HepG2 (cell line): ENCODE measurements at regions not wholly inside any gene's neighbourhood (a gene's known extent, or its start where the extent isn't known, plus 50 kb on each side); places are given as distances from the start of the nearest gene placed in this dataset.

Experiments
- ATAC-seq: fragments of 200-7000 bp; cut with Tn5 transposase; 3 replicates; pipeline ENCODE4 v1.9.1; 2020; ENCODE audit warnings: mild to moderate bottlenecking, moderate library complexity
- BruUV-seq: library from RNA; stranded (reverse); fragments of 400-500 nt; replicated peaks from 2 replicates; lab custom pipeline; 2021; lab: Mats Ljungman, UMichigan
- CTCF ChIA-PET: fragments of 300-600 bp; formaldehyde crosslinking; extraction: SDS; loops from one replicate; lab custom pipeline; 2021; ENCODE audit warnings: low total read pairs, inconsistent platforms, low intra/inter-chr PET ratio; lab: Yijun Ruan, JAX
- POLR2A ChIA-PET: fragments of 350-600 bp; sonication (Branson Sonifier 250); formaldehyde crosslinking; loops from one replicate; lab custom pipeline; 2020; ENCODE audit warnings: antibody characterized with exemption, inconsistent platforms; lab: Yijun Ruan, JAX
- DNase-seq: peaks from one replicate; pipeline ENCODE4 v3.0.0-alpha.2; 2015; ENCODE audit warnings: low spot score
- FAIRE-seq: peaks from 3 replicates; lab custom pipeline; 2011; peaks lifted over from hg19 to GRCh38; lab: Jason Lieb, UNC
- H2AFZ ChIP-seq: one replicate; pipeline ENCODE4 v1.6.1; 2011; ENCODE audit warnings: low read length, inconsistent platforms
- H3K27ac ChIP-seq: fragments of 300-600 bp; 3 replicates; pipeline ENCODE4 v1.8.0; 2011; ENCODE audit warnings: mixed run types, mild to moderate bottlenecking, mixed read lengths, low read length, inconsistent platforms; ENCODE audit not compliant: insufficient read depth; ENCODE audit errors: extremely low read length
- H3K27me3 ChIP-seq, 2 experiments: fragments of 200-600 bp in 1 of 2; 2 replicates in 1 of 2; 3 replicates in 1 of 2; pipeline versions ENCODE4 v1.6.0 to v1.8.0; 2011; ENCODE audit warnings: low read length in 2 of 2, mild to moderate bottlenecking in 2 of 2, moderate library complexity in 2 of 2, inconsistent platforms in 1 of 2; ENCODE audit not compliant: insufficient read depth in 2 of 2, control insufficient read depth in 1 of 2
- H3K36me3 ChIP-seq, 2 experiments: fragments of 200-600 bp in 1 of 2; replicated peaks in 1 of 2; 2 replicates in 1 of 2; 3 replicates in 1 of 2; pipeline versions ENCODE4 v1.5.1 to v1.8.0; 2011; ENCODE audit warnings: low read length in 2 of 2, inconsistent platforms in 1 of 2; ENCODE audit not compliant: insufficient read depth in 2 of 2, control insufficient read depth in 1 of 2
- H3K4me1 ChIP-seq: 2 replicates; pipeline ENCODE4 v1.5.1; 2012; ENCODE audit warnings: low read length, inconsistent platforms; ENCODE audit not compliant: insufficient read depth
- H3K4me2 ChIP-seq: 2 replicates; pipeline ENCODE4 v1.6.0; 2011; ENCODE audit warnings: low read depth, low read length, inconsistent platforms
- H3K4me3 ChIP-seq, 3 experiments: fragments of 200-600 bp in 1 of 3; sonication (generic), shearing (Covaris generic) in 1 of 3; replicated peaks in 1 of 3; 2 replicates each; pipeline ENCODE4 v1.5.1; 2011 to 2016; ENCODE audit warnings: low read length in 3 of 3, inconsistent platforms in 2 of 3, low read depth in 2 of 3, mild to moderate bottlenecking in 2 of 3, control low read depth in 1 of 3, mixed read lengths in 1 of 3; ENCODE audit not compliant: insufficient read depth in 1 of 3
- H3K79me2 ChIP-seq: one replicate; pipeline ENCODE4 v1.6.1; 2011; ENCODE audit warnings: low read length, inconsistent platforms; ENCODE audit not compliant: insufficient read depth
- H3K9ac ChIP-seq: 2 replicates; pipeline ENCODE4 v1.6.0; 2011; ENCODE audit warnings: mild to moderate bottlenecking, low read depth, low read length, inconsistent platforms; ENCODE audit not compliant: insufficient read depth
- H3K9me3 ChIP-seq: 2 replicates; pipeline ENCODE4 v1.5.1; 2012; ENCODE audit warnings: mild to moderate bottlenecking, low read length
- H4K20me1 ChIP-seq: 2 replicates; pipeline ENCODE4 v1.6.0; 2011; ENCODE audit warnings: inconsistent platforms, mild to moderate bottlenecking, low read length, moderate library complexity; ENCODE audit not compliant: insufficient read depth
- FOSL2 ChIP-seq: sonication (generic); formaldehyde crosslinking; IDR thresholded peaks from 2 replicates; pipeline ENCODE4 v1.4.0; 2020; ENCODE audit warnings: missing genetic modification reagents
- HCFC1 ChIP-seq: fragments of 150-350 bp; IDR thresholded peaks from 2 replicates; pipeline ENCODE4 v1.6.1; 2014; ENCODE audit warnings: low read depth, low read length
- MED8 ChIP-seq: sonication (generic); formaldehyde crosslinking; IDR thresholded peaks from 2 replicates; pipeline ENCODE4 v1.8.1; 2023; ENCODE audit warnings: mild to moderate bottlenecking, missing genetic modification reagents; ENCODE audit not compliant: insufficient replicate concordance
- YEATS2 ChIP-seq: sonication (generic); formaldehyde crosslinking; IDR thresholded peaks from 2 replicates; pipeline ENCODE4 v1.4.0; 2020; ENCODE audit warnings: missing genetic modification reagents, borderline replicate concordance
- ZNF101 ChIP-seq: sonication (generic); formaldehyde crosslinking; IDR thresholded peaks from 2 replicates; pipeline ENCODE4 v1.4.0; 2020; ENCODE audit warnings: mild to moderate bottlenecking, low read depth, missing genetic modification reagents, borderline replicate concordance
- ZNF891 ChIP-seq: sonication (generic); formaldehyde crosslinking; IDR thresholded peaks from 2 replicates; pipeline ENCODE4 v1.5.0; 2020; ENCODE audit warnings: mild to moderate bottlenecking, missing genetic modification reagents
- in situ Hi-C: cut with HindIII; loops from 2 replicates; pipeline ENCODE4 v1.10.0; 2017; ENCODE audit warnings: low pct_unique_long_range_greater_than_20kb; ENCODE audit not compliant: extremely low pct_ligation_motif_present
- intact Hi-C: fragments of 100-400 bp; cut with micrococcal nuclease; formaldehyde crosslinking; loops from one replicate; pipeline ENCODE4 v1.10.0; 2022; ENCODE audit not compliant: unreplicated experiment
- TF ChIP-seq, protein P1 (sequence below): sonication (generic); formaldehyde crosslinking; IDR thresholded peaks from 2 replicates; pipeline ENCODE4 v1.5.1; 2020; ENCODE audit warnings: missing genetic modification reagents, mild to moderate bottlenecking, borderline replicate concordance
- TF ChIP-seq, protein P2 (sequence below): sonication (generic); formaldehyde crosslinking; IDR thresholded peaks from 2 replicates; pipeline ENCODE4 v1.8.0; 2022; ENCODE audit warnings: mild to moderate bottlenecking, missing genetic modification reagents, borderline replicate concordance

DNA sequence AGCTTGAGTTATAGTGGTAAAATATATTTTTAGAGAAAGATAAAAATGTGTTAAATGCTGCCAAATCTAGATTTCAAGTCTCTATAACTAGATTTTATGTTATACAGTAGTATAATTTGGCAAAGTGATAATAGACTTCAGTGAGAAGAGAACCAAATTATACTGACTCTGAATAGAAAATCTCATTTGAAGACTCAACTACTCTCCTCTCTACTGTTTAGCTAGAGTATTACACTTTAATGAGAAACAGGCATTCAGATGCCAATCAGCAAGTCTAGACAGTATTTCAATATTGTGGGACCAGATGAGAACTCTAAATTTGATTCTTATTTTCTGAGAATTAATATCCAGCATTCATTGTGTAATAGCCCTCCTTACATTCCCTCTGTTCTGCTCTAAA, 311.2 kb downstream of the SLITRK5 start (continued):
- TF ChIP-seq, protein P1, sequence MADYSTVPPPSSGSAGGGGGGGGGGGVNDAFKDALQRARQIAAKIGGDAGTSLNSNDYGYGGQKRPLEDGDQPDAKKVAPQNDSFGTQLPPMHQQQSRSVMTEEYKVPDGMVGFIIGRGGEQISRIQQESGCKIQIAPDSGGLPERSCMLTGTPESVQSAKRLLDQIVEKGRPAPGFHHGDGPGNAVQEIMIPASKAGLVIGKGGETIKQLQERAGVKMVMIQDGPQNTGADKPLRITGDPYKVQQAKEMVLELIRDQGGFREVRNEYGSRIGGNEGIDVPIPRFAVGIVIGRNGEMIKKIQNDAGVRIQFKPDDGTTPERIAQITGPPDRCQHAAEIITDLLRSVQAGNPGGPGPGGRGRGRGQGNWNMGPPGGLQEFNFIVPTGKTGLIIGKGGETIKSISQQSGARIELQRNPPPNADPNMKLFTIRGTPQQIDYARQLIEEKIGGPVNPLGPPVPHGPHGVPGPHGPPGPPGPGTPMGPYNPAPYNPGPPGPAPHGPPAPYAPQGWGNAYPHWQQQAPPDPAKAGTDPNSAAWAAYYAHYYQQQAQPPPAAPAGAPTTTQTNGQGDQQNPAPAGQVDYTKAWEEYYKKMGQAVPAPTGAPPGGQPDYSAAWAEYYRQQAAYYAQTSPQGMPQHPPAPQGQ (CRISPR knock-in tag) = no peak
- TF ChIP-seq, protein P2, sequence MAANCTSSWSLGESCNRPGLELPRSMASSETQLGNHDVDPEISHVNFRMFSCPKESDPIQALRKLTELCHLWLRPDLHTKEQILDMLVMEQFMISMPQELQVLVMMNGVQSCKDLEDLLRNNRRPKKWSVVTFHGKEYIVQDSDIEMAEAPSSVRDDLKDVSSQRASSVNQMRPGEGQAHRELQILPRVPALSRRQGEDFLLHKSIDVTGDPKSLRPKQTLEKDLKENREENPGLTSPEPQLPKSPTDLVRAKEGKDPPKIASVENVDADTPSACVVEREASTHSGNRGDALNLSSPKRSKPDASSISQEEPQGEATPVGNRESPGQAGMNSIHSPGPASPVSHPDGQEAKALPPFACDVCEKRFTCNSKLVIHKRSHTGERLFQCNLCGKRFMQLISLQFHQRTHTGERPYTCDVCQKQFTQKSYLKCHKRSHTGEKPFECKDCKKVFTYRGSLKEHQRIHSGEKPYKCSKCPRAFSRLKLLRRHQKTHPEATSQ (CRISPR knock-in tag) = no peak
- no peak for TF ChIP-seq ZNF101 (CRISPR knock-in tag)
- TF ChIP-seq YEATS2 (CRISPR knock-in tag) = no peak
- no peak for TF ChIP-seq FOSL2 (CRISPR knock-in tag)
- TF ChIP-seq HCFC1 = no peak
- no peak for TF ChIP-seq MED8 (CRISPR knock-in tag)

DNA sequence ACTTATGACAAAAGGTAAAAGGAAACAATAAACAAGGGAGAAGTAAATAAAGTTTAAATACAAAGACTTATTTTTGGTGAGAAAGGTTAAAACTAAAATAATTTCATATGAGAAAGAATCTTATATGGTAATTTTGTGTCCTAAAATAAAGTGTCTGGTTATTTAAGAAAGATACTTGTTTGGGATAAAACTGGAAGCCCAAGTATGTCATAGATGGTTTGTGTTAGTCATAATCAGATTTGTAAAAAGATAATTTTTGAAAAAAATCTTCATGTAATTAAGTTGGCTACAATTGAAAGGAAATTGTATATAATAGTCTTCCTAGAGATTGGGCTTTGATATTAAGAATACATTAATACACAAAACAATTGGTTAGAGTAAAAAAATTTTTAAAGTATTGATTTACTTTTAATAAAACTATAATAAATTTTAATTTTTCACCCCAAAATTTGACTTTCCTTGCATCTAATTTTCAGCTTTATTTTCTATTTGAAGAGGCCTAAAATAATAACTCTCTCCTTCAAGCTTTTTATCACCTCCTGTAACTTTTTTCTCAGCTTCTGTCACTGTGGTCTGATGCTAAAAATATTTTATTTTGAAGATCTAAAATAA, 315.6 kb downstream of the SLITRK5 start:
- no peak for ATAC-seq
- CTCF ChIA-PET = no interaction called here
- Histone ChIP-seq H2AFZ (no peak overlapping the region), H3K9me3 (peaks cover 30% of the 10 kb centered on the region), H4K20me1 (no peaks in the 10 kb centered on the region), H3K27ac (no peak overlapping the region), H3K9ac (no peak overlapping the region), H3K27me3 (no peaks in the 10 kb centered on the region), H3K4me3 (no peak overlapping the region), H3K36me3 (no peaks in the 10 kb centered on the region), H3K79me2 (no peaks in the 10 kb centered on the region), H3K4me1 (no peaks in the 10 kb centered on the region), H3K4me2 (no peak overlapping the region)
- in situ Hi-C loops = no loop called here
- no peak for TF ChIP-seq ZNF891 (CRISPR knock-in tag)
- intact Hi-C loops = no loop called here
- POLR2A ChIA-PET = no interaction called here
- BruUV-seq = no TSS peak
- DNase-seq = no peak
- FAIRE-seq = no peak
